Lung (tissue), 11 donors: ENCODE measurements at regions not wholly inside any gene's neighbourhood (a gene's known extent, or its start where the extent isn't known, plus 50 kb on each side); places are given as distances from the start of the nearest gene placed in this dataset.

ENCODE experiments used
- ATAC-seq: fragments of 200-7000 bp; cut with Tn5 transposase; one replicate; pipeline ENCODE4 v1.9.1; 2020; ENCODE audit warnings: moderate number of reproducible peaks; ENCODE audit not compliant: insufficient read depth, low FRiP score
- DNase-seq, 3 donors: peaks; one replicate each; pipeline ENCODE4 v3.0.0-alpha.2; 2013 to 2017
- H3K27ac ChIP-seq, 2 donors: one replicate each; pipeline ENCODE4 v1.5.1; 2013; ENCODE audit warnings: mild to moderate bottlenecking in 2 of 2, moderate library complexity in 2 of 2, control low read depth in 1 of 2, inconsistent platforms in 1 of 2, low read depth in 1 of 2, low read length in 1 of 2
- H3K27me3 ChIP-seq, 3 donors: one replicate each; pipeline ENCODE4 v1.5.1; 2013; ENCODE audit warnings: low read length in 2 of 3; ENCODE audit not compliant: control insufficient read depth in 3 of 3, insufficient read depth in 3 of 3
- H3K36me3 ChIP-seq, 4 donors: one replicate each; pipeline ENCODE4 v1.5.1; 2013; ENCODE audit warnings: low read length in 4 of 4, mild to moderate bottlenecking in 1 of 4, moderate library complexity in 1 of 4; ENCODE audit not compliant: control insufficient read depth in 4 of 4, insufficient read depth in 4 of 4
- H3K4me1 ChIP-seq, 5 donors: one replicate each; pipeline ENCODE4 v1.5.1; 2013; ENCODE audit warnings: low read length in 5 of 5, mild to moderate bottlenecking in 2 of 5, moderate library complexity in 1 of 5; ENCODE audit not compliant: control insufficient read depth in 5 of 5, insufficient read depth in 5 of 5
- H3K4me3 ChIP-seq: one replicate; pipeline ENCODE4 v1.5.1; 2013; ENCODE audit warnings: mild to moderate bottlenecking, control low read depth, moderate library complexity
- H3K9ac ChIP-seq, 2 donors: one replicate each; pipeline ENCODE4 v1.5.1; 2013; ENCODE audit warnings: low read length in 2 of 2, control low read depth in 1 of 2; ENCODE audit not compliant: insufficient read depth in 1 of 2
- H3K9me3 ChIP-seq, 4 donors: one replicate each; pipeline ENCODE4 v1.5.1; 2013; ENCODE audit warnings: low read length in 3 of 4, mild to moderate bottlenecking in 1 of 4, moderate library complexity in 1 of 4; ENCODE audit not compliant: control insufficient read depth in 4 of 4, insufficient read depth in 3 of 4
- WGBS, 2 donors: extraction: QIAGEN DNeasy Blood & Tissue Kit; methylation state at CpG; one replicate each; pipeline ENCODE4 v1.1.7; 2013; 5-methylcytosine and 5-hydroxymethylcytosine counted together
- TF ChIP-seq, protein P1 (sequence below): IDR thresholded peaks from 2 replicates; pipeline ENCODE4 v1.5.1; 2012; ENCODE audit warnings: mild to moderate bottlenecking; ENCODE audit errors: control extremely low read depth, extremely low read depth
- donor health status: control.
- donor health status: control.
- donor health status: Bipolar disorder and iron deficiency.
- donor health status: healthy.
- donor health status: DM: yes; HTN: yes; CAD: no.

DNA sequence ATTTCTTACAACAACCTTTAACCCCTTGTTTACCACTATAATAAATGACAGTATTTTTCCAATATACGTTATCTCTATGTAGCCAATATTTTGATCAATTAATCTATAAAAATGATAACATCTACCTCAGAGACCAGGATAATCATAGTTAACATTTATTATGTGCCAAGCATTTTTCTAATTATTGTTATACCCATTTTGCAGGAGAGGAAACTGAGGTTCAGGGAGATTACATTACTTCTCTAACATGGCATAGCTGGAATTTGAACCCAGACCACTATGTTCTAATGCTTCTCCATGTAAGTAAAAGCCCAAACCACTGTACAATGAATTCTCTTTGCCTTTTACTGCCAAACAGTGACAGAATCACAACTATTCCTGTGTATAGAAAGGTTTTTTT, 113.4 kb upstream of the PFN2 start:
- no peaks in the 10 kb centered on the region for H3K27me3 ChIP-seq
- TF ChIP-seq, protein P1, sequence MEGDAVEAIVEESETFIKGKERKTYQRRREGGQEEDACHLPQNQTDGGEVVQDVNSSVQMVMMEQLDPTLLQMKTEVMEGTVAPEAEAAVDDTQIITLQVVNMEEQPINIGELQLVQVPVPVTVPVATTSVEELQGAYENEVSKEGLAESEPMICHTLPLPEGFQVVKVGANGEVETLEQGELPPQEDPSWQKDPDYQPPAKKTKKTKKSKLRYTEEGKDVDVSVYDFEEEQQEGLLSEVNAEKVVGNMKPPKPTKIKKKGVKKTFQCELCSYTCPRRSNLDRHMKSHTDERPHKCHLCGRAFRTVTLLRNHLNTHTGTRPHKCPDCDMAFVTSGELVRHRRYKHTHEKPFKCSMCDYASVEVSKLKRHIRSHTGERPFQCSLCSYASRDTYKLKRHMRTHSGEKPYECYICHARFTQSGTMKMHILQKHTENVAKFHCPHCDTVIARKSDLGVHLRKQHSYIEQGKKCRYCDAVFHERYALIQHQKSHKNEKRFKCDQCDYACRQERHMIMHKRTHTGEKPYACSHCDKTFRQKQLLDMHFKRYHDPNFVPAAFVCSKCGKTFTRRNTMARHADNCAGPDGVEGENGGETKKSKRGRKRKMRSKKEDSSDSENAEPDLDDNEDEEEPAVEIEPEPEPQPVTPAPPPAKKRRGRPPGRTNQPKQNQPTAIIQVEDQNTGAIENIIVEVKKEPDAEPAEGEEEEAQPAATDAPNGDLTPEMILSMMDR: no peak
- H3K9ac ChIP-seq: peak overlapping the region in 1 of 2 donors; percentile 14
- no peaks in the 10 kb centered on the region for H3K9me3 ChIP-seq
- no peak for ATAC-seq
- 85 to 86% methylated on average over 1 of the region's 1 CpG for WGBS, 2 donors
- no peak for DNase-seq
- H3K4me1 ChIP-seq: peaks cover 0 to 22% (median 7%) of the 10 kb centered on the region in 5 donors
- H3K27ac ChIP-seq: no peak overlapping the region
- no peak overlapping the region for H3K4me3 ChIP-seq
- H3K36me3 ChIP-seq: no peaks in the 10 kb centered on the region

DNA sequence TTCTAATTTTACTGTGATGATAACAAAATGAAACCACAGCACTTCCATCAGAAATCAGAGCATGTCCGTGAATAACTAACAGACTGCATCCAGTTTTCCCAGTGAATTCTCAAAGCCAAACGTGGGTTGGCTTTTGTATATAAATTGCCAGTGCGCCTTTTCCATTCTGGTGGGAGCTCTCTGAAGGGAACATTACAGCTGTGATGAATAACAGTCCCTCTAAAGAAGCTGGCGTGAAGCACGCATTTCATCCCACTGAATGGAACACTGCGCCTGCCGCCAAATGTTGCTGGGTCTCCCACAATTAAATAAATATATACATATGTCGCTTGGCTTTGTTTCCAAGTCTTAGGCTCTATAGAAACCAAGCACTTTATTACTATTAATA, 113.0 kb upstream of the PFN2 start:
- TF ChIP-seq, protein P1: no peak
- ATAC-seq (no peak), DNase-seq (peak; percentile 86 to 96 (median 94))
- H3K4me3 ChIP-seq: no peak overlapping the region
- H3K9me3 ChIP-seq: no peaks in the 10 kb centered on the region
- H3K27ac ChIP-seq: no peak overlapping the region
- no peaks in the 10 kb centered on the region for H3K27me3 ChIP-seq
- H3K4me1 ChIP-seq: peaks cover 0 to 27% (median 7%) of the 10 kb centered on the region in 5 donors
- 62 to 75% methylated on average over 8 of the region's 8 CpGs for WGBS, 2 donors
- peak overlapping the region in 1 of 2 donors; percentile 14 for H3K9ac ChIP-seq
- no peaks in the 10 kb centered on the region for H3K36me3 ChIP-seq

DNA sequence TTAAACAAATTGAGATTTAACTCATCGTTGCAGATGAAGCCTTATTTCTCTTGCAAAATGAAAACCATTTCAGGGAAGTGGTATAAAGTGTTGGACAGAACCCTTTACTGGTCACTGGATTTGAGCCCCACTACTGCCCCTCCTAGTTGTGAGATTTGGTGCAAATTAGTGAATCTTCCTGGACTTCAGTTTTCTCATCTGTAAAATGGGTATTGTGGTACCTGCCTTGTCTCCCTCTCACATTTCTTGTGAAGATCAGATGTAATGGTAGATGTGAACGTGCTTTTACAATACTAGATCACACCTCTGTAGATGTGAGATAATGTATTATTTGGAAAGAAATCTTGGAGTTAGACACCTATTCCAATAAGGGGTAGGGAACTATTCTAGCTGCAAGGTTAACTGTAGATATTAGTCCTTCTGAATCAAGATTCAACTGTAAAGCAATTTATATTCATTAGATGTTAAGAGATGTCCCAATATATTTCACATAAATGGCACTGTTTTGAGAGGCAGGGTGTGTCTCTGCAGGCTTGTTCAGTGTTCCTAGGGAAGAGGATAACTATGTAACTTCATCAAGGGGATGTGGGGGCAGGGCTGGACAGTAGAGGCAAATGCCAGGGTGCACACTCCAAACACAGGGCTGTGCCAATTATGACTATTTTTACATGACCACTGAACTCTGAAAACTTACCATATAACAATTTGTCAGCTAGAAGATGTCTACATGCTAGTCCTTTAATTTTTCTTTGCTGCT, 112.4 kb upstream of the PFN2 start:
- DNase-seq (peak in 1 of 3 donors; percentile 35), ATAC-seq (no peak)
- TF ChIP-seq, protein P1: no peak
- Histone ChIP-seq H3K27ac (no peak overlapping the region), H3K9ac (peak overlapping the region in 1 of 2 donors; percentile 14), H3K27me3 (no peaks in the 10 kb centered on the region), H3K4me3 (no peak overlapping the region), H3K4me1 (peaks cover 0 to 32% (median 7%) of the 10 kb centered on the region in 5 donors), H3K36me3 (no peaks in the 10 kb centered on the region), H3K9me3 (peaks cover 0 to 2% (median 0%) of the 10 kb centered on the region in 4 donors)
- 75 to 80% methylated on average over 2 of the region's 2 CpGs for WGBS, 2 donors
